ENCODE measurements at regions not wholly inside any gene's neighbourhood (a gene's known extent, or its start where the extent isn't known, plus 50 kb on each side); places are given as distances from the start of the nearest gene placed in this dataset.
"Not testable (repeated sequence)": the region's sequence is repeated elsewhere in the genome, so short reads cannot be mapped to it uniquely, and the experiment has no call there.

DNA sequence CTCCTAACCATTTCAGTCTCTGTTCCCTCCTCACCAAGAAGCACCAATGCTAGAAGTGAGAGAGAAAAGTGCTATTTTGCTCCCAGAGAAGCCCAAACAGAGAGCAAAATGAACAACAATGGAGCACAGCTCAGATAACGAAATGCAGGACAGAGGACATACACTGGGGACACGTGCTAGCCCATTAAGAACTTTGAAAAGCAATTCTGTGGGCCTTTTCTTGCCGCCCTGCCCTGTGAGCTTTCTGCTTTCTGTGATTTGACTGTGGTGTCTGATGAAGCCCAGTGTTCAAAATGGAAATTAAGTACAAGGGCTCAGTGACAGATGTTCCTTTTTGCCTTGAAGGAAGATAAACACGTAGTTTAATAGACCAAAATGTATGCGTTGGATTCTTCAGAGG, 130.8 kb downstream of the S1PR1 start:
- DNase-seq (ENCODE audit: low spot score) = no peak

DNA sequence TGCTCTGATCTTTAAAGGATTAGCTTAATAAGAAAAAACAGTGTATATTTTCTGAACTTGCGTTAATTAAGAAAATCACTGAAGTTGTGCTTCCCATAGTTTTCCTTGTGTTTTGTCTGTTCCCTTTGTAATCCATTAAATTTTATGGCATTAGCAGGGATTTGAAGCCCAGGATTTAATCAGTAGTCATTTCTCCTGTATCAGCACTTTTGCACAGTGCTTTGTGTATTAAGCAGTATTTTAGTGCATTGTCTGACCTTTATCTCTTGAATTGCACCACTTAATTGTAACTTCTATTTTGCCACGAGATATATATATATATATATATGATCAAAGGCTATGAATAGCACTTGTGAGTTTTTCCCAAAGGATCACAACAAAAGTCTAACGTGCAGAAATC, 133.7 kb downstream of the S1PR1 start:
- DNase-seq (ENCODE audit: low spot score) = no peak

DNA sequence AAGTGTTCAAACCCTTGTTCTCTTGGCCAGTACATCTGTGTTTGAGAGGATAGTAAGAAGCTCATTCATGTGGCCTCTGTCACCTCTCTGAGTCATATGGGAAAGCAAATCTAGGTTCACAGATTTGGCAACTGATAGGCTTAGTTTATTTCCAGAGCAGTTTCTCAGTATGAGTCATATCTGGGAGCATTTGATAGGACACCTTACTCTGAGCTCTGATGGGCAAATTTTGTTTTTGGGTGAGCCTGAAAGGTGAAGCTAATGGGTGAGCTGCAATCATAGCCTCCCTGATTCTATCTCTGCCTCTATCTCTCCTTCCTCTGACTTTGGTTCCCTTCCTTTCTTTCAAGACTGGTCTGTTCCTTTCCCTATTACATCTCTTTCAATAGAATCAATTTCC, 134.4 kb downstream of the S1PR1 start:
- peak; percentile 28 for DNase-seq (ENCODE audit: low spot score)

DNA sequence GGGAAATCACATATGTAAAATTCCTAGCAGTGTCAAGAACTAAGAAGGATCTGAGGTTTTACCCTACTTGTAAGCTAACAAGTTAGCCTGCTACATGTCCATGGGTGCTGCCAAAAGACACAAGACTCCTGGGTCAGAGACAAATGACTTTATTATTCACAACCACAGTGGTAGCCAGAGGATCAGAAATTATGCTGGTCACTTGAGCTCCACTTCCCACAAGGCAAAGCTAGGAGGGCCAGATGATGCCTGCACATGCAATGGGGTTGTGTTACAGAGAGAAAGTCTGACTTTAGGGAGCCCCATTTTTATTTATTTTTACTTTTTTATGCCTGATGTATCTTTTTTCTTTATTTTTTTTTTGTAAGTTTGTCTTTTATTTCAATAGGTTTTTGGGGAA, 136.8 kb downstream of the S1PR1 start:
- no peak for DNase-seq (ENCODE audit: low spot score)

DNA sequence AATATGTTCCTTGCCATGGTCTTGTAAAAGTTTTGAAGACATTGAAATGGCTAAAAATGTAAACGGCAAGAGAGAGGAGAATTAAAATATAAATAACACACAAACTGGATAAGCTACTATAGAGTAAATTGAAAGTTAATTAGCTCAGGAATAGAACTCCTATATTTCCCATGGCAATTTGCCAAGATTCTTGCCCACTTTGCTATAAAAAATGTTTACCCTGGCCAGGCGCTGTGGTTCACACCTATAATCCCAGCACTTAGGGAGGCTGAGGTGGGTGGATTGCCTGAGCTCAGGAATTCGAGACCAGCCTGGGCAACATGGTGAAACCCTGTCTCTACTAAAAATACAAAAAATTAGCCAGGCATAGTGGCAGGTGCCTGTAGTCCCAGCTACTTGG, 138.6 kb downstream of the S1PR1 start:
- not testable (repeated sequence) for DNase-seq (ENCODE audit: low spot score)

DNA sequence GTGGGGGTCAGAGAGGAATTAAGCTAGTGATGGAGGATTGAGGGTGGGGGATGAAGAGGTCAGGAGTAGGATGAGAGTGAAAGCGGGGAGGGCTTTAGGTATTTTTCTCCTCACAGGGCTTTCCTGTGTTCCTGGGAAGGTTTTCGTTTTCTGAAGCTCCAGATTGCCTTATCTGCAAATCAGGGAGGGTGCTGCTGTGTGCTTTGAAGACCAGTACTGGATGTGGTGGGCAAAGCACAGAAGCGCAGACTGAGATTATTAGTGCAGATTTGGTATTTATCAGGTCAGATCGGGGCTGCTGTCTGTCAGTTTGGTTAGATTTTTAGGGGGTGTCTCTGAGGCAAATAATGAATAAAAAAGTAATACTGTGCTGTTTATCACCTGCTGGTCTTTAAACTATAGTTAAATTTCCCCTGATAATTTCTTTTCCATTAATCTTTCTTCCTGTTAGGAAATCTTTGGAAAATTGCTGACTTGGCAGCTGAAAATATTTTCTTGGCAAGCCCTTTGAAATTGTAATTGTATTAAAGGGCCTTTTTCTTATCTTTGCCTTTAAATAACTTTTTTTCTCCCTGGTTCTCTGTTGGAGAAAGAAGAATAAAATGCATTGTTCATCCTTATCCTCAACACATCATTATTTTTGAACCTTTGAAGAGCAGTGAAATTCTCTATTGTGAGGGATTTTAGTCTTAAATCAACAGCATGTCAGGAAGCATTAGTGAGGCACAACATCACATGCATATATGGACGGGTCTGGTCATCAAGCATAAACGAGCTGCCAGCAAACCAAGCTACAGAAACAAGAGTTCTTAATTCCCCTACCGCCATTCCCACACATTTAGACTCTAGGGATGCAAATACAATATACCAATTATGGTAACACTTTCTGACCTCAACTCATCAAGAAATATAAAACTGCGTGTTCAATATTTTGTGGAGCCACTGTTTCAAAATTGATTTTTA, 139.6 kb downstream of the S1PR1 start:
- DNase-seq (ENCODE audit: low spot score) = no peak

DNA sequence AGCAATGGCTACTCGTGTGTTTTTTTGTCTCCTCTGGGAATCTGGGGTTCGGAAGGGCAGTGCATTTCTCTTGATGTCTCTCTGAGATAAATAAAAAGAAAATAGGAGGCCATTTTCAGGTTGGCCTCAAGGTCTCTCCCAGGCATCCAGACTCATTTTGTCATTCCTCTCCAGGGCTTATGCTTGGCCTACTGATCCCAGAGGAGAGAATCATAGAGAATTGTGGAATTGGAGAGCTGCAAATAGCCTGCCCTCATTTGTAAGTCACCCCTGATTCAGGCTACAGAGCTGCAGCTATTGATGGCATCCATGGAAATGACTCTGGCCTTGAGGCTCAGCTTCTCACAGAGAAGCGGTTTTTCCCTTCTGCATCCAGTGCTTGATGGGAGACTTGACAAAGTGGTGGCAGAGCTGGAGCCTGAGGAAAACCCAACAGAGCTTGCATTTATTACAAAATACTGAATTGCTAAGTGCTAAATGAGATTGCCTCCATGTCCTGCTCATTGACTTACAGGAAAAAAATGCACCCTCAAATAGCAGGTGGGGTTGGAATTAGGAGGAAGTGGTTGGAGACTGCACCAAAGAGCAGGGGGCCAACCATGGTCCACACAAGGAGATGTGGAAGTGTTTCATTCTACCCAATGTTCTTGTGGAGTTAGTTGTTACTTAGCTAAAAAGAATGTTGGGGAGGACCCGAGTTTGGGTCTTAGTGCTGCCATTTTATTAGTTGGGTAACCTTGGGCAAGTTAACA, 140.4 kb downstream of the S1PR1 start:
- no peak for DNase-seq (ENCODE audit: low spot score)

DNA sequence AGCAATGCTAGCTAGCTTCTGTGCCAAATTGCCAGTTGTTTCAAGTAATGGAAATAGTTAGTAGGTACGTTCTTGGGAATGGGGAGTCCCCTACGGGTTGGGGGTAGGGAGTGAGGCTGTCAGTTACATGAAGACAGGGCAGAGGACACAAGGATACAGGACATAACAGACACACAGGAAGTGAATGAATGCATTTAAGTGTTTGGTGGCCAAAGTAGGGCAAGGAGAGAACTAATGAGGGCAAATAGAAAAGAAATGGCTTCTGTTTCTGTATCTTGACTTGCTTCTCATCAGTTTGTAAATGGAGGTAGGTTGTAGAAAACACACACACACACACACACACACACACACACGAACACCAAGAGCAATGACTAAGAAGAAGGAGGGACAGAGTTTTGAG, 142.2 kb downstream of the S1PR1 start:
- DNase-seq (ENCODE audit: low spot score) = no peak

DNA sequence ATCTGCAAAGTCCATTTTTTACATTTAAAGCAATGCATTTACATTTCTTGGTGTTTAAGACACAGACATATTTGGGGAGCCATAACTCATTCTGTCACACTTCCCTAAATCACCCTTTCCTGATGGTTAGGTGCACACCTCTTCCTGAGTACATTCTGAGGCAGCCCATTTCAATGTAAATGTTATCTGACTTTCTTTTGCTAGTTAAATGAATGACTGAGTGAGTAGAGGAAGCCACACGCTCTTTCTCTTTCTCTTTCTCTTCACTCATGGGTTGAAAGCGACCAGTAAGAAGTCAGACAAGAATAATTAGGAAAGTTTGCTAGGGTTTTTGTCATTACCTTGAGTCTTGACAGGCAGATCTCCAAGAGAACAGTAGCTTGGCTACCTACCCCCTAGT, 143.1 kb downstream of the S1PR1 start:
- DNase-seq (ENCODE audit: low spot score) = no peak

DNA sequence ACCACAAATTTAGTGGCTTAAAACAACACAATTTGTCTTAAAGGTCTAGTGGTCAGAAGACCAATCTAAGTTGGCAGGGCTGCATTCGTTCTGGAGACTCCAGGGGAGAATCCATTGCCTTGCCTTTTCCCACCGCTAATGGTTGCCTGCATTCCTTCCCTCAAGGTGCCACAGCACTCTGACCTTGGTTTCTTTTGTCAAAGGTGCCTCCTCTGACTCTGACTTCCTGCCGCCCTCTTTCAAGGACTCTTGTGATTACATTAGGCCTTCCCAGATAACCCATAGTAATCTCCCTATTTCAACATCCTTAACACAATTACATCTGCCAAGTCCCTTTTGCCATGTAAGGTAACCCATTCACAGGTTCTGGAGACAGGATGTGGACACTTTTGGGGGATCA, 145.3 kb downstream of the S1PR1 start:
- DNase-seq (ENCODE audit: low spot score) = no peak

DNA sequence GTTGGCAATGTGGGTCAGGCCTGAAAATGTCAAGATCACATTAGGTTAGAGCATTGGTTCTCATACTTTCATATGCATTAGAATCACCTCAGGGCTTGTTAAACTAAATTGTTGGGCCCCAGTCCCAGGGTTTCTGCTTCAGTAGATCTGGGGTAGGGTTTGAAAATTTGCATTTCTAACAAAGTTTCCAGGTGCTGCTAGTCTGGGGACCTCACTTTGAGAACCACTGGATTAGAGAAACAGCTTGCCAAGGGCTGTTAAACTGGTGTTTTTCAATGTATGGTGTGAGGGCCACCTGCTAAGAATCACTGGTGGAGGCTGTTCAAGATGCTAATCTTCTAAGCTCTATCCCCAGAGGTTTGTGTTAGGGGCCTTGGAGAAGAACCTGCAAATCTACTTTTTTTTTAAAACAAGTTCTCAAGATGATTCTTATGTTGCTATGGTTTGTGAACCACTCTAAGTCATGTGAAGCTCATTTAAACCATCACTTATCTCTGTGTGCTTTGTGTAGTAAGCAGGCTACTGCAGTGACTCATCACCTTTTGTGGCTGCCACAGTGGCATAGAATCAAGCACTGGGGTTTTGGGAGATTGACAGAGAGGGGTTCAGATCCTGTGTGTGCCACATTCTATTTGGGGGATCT, 152.2 kb downstream of the S1PR1 start:
- DNase-seq (ENCODE audit: low spot score) = no peak

DNA sequence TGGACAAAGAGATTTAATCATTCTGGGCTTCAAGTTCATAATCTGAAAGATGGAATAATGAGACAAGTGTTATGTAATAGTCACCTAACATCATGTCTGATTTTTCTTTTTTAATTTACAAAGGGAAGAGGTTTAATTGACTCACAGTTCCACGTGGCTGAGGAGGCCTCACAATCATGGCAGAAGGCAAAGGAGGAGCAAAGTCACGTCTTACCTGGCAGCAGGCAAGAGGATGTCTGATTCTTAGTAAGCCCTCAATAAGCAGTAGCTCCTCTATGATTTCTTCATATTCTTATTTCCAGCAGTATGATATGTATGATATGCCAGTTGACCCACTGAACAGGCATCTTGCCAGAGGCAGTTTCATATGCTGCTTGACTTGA, 152.7 kb downstream of the S1PR1 start:
- DNase-seq (ENCODE audit: low spot score) = no peak

DNA sequence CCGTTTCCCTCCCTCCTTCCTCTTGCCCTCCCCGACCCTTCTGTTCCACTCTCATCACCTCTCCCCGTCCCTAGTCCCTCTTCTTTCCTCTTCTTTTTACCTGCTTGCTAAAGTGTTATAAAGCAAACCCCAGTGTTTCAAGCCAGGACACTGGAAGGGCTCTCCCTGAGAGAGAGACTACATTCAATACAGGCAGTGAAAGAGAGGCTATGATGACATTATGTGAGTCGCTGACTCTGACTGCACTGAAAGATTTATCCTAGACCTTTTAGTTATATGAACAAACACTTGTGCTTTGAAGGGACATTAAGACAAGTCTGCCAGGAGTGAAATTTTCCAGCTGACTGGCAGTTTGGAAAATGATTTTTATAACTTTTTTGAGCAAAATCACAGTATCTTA, 155.7 kb downstream of the S1PR1 start:
- no peak for DNase-seq (ENCODE audit: low spot score)

DNA sequence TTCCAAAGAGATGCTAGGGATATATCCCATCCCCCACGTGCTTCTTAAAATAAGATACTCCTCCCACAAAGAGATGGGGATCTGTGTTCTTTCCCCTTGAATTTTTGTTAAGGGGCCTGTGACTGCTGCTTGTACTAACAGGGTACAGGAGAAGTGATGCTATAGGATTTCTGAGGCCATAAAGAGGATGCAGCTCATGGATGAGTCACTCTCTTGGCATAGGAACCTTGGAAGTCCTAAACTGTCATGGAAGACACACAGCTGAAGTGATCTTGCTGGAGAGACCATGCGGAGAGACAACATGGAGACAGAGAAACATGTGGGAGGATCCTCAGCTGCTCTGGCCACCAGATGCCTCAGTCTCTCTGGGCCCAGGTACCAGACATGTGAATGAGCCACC, 157.2 kb downstream of the S1PR1 start:
- DNase-seq (ENCODE audit: low spot score) = no peak

DNA sequence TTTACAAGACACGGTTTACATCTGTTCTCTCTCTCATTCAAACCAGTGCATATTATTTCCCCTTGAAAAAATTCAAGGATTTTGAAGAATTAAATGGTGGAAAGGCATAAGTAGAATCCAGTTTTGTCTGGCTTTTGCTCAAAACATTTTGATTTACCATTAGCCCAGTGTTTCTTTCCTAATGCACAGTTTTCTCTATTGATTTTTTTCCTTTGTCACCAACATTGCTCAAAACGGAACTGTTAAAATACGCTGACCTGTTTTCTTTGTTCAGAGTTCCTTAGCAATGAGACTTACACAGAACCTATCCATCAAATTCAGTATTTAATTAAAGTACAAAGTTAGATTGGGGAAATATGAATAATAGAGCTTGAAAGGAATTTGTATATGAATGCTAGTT, 162.4 kb downstream of the S1PR1 start:
- DNase-seq (ENCODE audit: low spot score) = no peak

DNA sequence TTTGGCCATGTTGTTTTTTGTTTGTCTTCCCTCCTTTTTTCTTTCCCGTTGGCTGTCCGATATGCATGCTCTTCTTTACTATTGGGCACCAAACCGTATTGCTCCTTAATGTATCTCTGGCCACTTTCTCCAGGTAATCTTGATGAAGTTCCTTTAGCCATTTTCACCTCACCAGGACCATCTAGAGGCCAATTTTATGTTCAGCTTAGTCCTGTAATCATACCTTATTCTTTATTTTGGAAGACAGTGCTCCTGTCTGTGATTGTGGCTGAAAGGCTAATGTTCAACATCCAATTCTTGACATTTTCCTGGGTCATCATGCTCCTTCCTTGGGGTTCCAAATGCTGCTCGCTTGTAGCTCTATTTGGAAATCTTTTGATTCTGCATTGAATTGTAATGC, 169.5 kb downstream of the S1PR1 start:
- DNase-seq (ENCODE audit: low spot score) = no peak

DNA sequence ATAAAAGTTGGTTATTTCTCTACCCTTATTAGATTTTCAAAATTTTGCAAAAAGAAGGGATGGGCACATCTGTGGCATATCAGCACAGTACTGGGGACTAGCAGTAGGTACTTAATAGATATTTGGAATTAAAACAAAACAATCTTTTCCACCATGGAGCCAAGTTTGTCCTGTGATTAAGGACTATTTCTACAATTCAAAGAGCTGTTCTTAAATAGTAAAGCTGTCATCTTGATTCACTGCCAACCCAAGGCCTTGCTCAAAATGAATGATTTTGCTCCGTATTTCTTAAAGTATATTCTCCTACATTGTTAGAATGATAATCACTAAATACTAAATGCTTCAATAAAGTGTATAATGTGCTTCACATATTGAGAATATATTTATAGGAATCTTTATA, 169.9 kb downstream of the S1PR1 start:
- no peak for DNase-seq (ENCODE audit: low spot score)

DNA sequence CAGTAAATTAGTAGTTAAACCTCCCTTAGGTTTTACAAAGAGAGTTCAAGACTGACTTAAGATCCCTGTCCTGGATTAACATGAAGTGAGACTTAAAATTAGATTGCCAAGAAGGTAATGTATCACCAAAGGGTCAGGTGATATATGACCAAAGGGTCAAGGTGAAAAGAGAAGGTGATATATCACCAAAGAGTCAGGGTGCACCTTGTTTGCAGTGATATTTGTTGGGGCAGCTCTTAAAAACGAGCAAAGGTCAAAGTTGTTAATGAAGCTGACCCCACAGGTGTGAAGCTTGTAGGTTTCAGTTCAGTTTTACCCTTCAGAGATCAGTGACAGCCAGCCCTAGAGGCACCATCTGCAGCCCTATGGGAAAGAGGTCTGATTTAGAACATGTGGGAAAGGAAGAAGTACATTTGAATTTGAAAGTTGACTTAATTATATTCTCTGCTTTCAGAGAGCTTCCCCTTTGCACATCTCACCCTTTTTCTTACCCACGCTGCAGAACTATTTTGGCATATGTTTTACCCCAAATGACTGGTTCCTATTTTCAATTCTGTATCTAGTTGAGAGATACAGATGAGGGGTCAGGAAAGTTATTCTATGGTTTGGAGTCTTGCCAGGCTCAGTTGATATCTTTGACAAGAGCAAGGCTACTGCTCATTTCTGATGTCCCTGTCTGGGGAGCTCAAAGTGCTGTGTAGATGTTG, 170.8 kb downstream of the S1PR1 start:
- no peak for DNase-seq (ENCODE audit: low spot score)

DNA sequence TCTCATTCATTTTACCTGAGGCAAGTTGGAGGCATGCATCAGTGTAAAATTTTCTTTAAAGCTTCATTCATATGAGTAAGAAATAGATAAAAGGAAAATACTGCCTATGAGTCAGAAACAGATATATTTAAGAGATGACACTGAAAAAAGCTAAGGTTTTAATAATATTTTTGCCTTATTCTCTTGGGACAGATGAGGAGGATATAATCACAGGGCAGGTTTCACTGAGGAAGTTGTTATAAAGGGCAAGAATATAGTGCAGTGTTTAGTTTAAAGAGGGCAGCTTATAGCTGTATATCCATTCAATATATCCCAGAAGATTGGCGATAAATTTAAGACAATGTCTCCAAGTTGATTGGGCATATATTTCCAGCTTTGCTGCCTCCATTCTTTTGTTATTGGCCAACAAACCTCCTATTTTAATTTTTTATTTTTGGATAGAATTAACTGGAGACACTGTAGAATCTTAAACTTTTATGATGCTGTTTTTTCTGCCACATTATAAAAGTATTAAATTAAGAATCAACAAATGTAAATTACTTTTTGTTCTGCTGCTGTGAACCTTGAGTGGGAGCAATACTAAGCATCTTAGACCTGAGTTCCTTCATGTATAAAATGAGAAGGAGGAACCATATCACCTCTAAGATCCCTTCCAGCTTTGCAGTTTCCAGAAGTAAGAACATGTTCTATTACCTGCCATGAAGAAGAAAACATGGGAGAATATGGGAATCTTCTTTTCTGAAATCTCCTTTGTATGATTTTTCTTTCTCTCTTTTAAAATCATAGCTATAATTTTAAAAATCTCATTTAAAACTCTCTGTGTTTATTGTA, 171.6 kb downstream of the S1PR1 start:
- DNase-seq (ENCODE audit: low spot score) = no peak

DNA sequence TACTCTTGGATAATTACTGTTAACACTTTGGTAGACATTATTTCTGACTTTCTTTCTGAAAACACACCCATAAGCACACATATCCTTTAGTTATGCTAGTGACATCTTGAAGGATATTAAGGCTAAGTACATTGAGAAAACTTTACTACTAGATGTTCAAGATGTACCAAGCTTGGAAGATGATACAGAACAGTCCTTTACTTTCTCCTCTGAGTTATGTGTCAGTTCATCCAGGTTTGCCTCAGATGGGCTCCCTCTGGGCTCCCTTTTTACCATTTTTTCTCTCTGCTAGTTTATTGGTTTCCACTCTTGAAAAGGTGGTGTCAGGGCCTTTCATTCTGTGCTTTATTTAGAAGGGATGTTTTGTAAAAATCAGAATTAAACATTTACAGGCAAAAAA, 172.3 kb downstream of the S1PR1 start:
- no peak for DNase-seq (ENCODE audit: low spot score)
